ENCODE measurements at regions not wholly inside any gene's neighbourhood (a gene's known extent, or its start where the extent isn't known, plus 50 kb on each side); places are given as distances from the start of the nearest gene placed in this dataset.
"Not testable (repeated sequence)": the region's sequence is repeated elsewhere in the genome, so short reads cannot be mapped to it uniquely, and the experiment has no call there.

DNA sequence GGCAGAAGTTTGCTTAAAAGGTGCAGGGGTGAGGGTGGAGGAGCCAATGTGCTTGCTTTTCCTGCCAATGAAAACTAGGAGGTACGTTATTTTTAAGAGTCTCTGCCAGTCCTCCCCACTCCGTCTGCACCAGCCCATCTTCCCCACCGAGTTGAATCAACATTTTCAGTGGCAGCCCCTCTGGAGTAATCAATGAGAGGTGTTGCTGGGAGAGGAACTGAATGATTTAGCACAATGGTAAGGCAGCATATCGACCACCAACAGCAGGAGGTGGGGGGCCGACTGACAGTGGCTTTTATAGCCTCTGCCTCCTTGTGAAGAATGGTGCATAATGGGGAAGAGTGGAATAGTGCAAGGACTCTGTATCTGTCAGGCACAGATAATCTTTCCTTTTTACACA, 1465.0 kb upstream of the GOT2 start:
- no peak for ATAC-seq (ENCODE audit: poor library complexity)
- no peak for DNase-seq
- intact Hi-C loops (cut with DNase I) = no loop called here

DNA sequence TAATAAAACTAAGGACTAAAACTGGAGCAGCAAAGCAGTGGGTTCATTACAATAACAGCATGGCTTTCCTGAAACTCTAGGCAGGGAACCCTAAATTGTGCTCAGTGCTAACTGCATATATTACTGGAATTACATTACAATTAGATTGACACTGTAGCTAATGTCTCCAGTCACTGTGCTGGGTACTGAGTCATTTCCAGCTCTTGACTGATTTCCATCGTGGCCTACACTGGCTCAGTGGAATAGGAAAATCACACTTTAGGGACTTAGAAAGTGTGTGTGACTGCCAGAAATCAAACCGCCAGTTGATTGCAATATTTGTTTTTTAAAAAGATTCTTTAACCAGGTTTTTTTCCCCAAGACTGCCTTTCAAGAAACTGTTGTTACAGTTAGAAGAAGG, 1447.4 kb upstream of the GOT2 start:
- no peak for ATAC-seq (ENCODE audit: poor library complexity)
- intact Hi-C loops (cut with DNase I) = no loop called here
- no peak for DNase-seq

DNA sequence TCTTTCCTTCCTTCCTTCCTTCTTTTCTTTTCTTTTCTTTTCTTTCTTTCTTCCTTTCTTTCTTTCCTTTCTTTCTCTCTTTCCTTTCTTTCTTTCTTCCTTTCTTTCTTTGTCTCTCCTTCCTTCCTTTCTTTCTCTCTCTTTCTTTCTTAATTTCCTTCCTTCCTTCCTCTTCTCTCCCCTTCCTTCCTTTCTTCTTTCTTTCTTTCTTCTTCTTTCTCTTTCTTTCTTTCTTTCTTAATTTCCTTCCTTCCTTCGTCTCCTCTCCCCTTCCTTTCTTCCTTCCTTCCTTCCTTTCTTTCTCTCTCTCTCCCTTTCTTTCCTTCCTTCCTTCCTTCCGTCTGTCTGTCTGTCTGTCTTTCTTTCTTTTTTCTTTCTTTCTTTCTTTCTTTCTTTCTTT, 1446.5 kb upstream of the GOT2 start:
- ATAC-seq (ENCODE audit: poor library complexity) = no peak
- no peak for DNase-seq
- intact Hi-C loops (cut with DNase I) = no loop called here

DNA sequence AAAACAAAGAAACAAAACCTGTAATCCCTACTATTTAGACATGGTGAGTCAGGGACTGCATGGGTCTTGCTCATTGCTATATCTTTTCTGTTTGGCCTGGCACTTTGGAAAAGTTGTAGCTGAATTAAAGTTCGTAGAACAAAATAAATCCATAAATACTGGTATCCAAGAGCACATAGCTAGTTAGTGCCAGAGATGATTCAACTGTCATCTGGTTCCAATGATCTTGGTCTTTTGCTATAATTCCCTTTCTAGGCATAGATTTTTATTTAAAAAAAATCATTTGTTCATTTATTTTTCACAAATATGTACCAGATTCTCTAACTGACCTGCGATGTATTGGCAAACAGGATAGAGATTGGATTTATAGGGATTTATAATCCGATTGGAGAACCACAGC, 1436.1 kb upstream of the GOT2 start:
- ATAC-seq (ENCODE audit: poor library complexity) (no peak), DNase-seq (no peak)
- intact Hi-C loops (cut with DNase I) = no loop called here

DNA sequence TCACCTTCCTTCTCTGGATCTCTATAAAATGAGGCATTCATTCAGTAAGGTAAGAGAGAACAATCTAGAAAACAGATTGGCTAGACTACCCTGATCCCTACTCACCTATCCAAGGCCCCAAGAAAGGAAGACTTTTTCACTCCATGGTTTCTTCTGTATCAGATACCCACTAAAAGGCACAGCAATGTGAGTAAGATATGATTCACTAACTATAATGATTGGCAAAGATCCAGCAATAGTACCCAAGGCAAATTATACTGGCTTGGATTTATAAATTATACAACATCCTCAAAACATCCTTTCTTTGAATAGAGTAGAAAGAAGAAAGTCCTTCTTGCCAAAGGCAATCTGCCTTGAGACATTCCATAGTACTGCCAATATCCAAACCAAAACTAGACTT, 1432.0 kb upstream of the GOT2 start:
- no peak for DNase-seq
- intact Hi-C loops (cut with DNase I) = no loop called here
- ATAC-seq (ENCODE audit: poor library complexity) = no peak

DNA sequence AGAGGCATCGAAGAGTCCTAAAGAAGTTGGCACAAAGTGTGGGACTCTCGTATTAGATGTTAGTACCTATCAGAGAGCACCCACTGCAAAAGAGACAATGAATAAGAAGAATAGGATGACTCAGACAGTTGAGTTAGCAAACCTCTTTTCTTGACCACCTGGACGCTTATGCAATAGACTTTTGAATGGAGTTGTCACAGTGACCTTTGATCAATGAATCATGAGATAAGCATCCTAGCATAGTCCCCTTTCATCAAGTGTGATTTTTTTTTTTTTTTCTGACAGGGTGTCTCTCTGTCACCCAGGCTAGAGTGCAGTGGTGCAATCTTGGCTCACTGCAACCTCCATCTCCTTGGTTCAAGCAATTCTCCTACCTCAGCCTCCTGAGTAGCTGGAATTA, 1417.9 kb upstream of the GOT2 start:
- DNase-seq = no peak
- no peak for ATAC-seq (ENCODE audit: poor library complexity)
- intact Hi-C loops (cut with DNase I) = no loop called here

DNA sequence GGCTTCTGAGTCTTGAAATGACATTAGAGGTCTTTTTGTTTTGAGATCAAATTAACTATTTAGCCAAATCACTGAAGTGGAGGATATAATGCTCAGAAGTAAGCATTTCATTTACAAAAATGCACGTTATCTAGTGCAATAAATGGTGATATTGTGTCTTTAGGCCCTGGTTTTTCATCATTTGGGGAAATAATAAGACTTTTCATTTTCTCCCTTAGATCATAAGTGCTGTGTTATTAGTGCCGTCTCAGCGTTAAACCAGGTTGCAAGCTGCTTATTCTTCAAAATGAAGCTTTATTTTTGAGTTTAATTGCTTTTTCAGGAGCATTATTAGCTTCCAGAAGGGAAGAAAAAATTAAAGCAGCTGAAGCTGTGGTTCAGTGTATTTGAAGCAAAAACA, 1416.8 kb upstream of the GOT2 start:
- DNase-seq (no peak), ATAC-seq (ENCODE audit: poor library complexity) (no peak)
- intact Hi-C loops (cut with DNase I) = no loop called here

DNA sequence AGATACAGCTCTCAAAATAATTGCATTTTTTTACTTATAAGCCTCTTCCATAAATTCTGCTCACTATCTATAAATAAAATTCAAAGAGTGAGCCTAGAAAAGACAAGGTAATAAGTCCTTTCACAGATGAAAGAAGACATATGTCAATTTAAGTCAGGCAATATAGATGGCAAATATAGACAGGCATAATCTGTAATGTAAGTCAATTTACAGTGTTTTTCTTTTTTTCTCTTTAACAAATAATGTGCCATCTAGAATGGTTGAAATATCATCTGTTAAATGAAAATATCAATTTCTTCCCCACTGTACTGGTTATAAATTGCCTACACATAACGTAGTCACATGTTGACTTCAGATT, 1409.2 kb upstream of the GOT2 start:
- ATAC-seq (ENCODE audit: poor library complexity) (no peak), DNase-seq (no peak)
- intact Hi-C loops (cut with DNase I) = no loop called here

DNA sequence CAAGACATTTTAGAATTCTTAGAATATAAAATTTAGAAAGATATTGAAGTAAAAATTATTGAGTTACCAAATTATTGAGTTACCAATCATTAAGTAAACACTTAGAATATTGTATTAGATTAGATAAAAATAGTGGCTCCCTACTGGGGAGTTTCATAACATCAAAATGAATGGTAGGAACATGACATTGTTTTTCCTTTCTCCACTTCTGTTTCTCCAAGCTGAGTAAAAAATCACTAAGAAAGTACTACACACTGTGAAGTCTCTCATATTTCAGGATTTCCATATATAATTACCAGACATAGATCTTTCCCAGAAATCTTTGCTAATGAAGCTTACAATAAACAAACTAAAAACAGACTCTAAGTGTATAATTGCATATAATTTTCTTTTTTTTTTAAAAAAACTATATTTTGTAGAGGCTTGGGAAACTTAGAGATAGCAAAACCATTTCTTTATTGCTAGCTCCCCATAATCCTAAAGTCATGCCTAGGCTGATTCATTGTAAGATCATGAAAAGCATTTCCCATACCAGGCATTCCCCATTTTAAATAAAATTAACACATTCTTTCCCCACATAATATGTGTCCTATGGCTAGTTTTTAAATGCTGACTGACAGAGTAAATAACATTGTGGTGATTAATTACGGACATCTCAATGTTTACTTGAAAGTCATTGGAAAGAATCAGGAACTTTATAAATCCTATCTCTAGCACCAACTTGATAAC, 1408.7 kb upstream of the GOT2 start:
- ATAC-seq (ENCODE audit: poor library complexity) = no peak
- intact Hi-C loops (cut with DNase I) = no loop called here
- DNase-seq = no peak

DNA sequence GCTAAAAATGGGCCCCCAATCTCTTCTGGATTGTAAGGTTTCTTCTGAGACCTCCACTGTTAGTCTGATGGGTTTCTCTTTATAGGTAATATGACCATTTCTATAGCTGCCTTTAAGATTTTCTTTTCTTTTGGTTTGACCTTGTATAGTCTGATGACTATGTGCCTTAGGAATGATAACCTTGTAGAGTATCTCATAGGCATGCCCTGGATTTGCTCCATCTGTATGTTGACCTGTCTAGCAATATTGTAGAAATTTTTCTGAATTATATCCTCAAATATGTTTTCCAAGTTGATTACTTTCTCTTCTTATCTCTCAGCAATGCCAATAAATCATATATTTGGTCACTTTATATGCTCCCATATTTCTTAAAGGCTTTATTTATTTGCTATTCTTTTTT, 1403.8 kb upstream of the GOT2 start:
- DNase-seq (no peak), ATAC-seq (ENCODE audit: poor library complexity) (no peak)
- intact Hi-C loops (cut with DNase I) = no loop called here

DNA sequence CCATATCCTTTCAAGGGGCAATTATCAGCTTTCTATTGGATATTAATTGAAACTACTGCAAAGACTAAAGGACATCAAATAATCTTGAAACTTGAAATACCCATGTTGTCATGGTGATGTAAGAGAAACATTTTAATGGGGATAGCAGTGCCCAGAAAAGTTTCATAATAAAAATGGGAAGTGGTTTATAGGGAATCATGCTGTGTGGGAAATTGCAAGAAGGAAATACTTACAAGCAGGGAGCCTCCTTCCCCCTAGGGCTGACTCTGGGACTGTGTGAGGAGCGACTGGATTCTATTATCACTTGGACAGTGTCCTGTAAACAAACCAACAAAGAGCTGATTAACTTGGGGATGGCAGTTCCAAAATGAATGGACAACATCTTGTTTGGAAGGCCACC, 1393.1 kb upstream of the GOT2 start:
- peak; percentile 55 for ATAC-seq (ENCODE audit: poor library complexity)
- no peak for DNase-seq
- intact Hi-C loops (cut with DNase I) = no loop called here

DNA sequence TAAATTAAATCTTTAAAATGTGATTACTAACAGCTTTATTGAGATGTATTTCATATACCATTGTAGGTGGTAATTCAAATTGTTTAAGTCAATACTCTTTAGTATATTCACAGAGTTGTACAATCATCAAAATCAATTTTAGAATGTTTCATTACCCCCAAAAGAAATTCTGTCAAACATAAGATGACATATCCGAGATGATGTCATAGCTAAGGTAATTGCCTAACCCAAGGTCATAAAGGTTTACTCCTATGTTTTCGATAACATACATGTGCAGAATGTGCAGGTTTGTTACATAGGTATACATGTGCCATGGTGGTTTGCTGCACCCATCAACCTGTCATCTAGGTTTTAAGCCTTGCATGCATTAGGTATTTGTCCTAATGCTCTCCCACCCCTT, 1392.0 kb upstream of the GOT2 start:
- intact Hi-C loops (cut with DNase I); ATAC-seq (ENCODE audit: poor library complexity): not testable (repeated sequence)

DNA sequence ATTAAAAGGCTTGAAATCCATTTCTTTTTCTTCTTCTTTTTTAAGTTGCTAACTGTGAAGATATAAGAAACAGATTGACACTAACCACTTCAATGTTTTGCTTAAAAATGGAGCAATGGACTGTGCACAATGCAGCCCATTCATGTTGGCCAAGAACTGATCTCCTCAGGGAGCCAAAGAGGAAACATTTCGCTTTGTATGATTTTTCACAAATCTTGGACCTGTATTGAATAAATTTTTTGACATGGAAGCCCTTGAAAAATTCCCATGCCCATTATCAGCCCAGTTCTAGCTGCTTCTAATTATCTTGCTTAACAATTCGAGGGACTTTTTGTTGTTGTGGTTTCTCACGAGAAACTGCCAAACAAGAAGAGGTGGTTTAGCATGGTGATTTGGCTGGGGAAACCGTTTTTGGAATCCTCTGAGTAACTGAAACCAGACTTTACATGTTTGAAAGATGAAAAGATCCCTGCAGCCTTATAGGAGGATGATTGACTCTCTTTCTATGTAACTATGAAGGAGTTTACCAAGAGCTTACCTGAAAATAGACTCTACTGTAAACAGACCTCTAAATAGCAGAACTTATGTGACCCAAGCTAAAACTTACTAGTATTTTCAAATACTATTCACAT, 1389.4 kb upstream of the GOT2 start:
- intact Hi-C loops (cut with DNase I) = no loop called here
- ATAC-seq (ENCODE audit: poor library complexity) = peak; percentile 61

More for the DNA sequence above, 1392.0 kb upstream of the GOT2 start:
- not testable (repeated sequence) for DNase-seq

DNA sequence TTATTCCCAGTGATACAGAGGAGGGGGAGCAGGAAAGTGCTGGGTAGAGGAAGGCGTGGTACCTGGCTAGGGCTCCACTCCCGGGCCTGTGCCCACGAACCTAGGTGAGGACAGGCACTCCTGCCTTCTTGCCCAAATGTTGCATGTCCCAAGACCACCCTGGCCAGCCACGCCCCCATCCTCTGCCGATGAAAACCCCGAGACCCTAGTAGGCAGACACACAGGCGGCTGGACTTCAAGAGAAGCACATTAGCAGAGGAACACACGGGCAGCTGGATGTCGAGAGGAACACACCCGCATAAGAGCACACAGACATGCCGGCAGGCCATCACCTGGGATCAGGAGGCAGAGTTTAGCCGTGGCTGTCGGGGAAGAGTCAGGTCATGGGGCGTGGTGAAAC, 1386.5 kb upstream of the GOT2 start:
- ATAC-seq (ENCODE audit: poor library complexity) = no peak
- intact Hi-C loops (cut with DNase I) = no loop called here

More for the DNA sequence above, 1389.4 kb upstream of the GOT2 start:
- no peak for DNase-seq

DNA sequence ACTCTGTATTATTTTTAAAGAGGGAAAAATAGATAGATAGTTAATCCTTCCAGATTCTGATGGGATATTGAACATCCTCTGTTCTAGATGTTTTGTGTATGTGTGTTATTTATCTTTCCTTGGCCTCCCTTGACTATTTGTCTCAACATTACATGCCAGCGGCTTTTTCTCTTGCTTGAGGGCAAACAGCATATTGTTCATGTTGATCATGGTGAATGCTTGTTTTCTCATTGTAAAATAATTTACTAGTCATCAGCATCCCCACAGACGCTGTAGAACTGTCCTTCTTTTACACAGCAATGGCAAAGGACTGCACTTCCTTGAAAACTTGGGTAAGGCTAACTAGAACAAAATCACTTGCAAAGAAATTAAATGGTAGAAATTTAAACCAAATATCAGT, 1376.4 kb upstream of the GOT2 start:
- ATAC-seq (ENCODE audit: poor library complexity) (no peak), DNase-seq (no peak)
- intact Hi-C loops (cut with DNase I) = no loop called here

More for the DNA sequence above, 1386.5 kb upstream of the GOT2 start:
- DNase-seq = no peak

DNA sequence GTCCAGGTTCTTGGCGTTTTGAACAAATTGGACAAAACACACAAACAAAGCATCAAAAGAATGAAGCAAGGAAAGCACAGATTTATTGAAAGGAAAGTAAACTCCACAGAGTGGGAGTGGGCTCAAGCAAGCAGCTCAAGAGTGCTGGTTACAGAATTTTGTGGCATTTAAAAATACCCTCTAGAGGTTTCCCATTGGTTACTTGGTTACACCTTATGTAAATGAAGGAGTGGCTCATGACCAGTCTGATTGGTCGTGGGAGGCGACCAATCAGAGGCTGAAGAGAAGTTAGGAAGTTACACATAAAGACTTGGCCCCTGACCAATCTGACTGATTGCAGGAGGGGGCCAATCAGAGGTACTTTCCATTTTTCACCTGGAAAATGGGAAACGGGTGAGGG, 1373.8 kb upstream of the GOT2 start:
- ATAC-seq (ENCODE audit: poor library complexity) (no peak), DNase-seq (no peak)
- intact Hi-C loops (cut with DNase I) = no loop called here

DNA sequence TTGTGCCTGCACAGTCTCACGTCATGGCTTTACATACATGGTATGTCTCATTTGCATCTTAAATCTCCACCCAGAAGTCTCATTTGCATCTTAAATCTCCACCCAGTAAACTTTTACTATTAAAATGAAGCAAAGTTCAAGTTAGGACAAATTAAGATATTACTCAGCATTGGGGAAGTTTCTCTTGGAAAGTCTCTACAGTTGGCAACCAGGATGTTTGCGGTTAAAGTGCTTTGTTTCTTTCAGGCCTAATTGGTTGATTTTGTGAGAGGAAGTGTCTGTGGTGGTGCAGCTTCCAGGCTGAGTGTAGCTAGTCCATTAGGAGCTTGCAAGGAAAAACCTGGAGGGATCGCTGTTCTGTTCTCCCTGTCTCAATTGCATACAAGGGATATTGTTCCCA, 1373.3 kb upstream of the GOT2 start:
- DNase-seq (no peak), ATAC-seq (ENCODE audit: poor library complexity) (peak; percentile 43)
- intact Hi-C loops (cut with DNase I) = no loop called here

DNA sequence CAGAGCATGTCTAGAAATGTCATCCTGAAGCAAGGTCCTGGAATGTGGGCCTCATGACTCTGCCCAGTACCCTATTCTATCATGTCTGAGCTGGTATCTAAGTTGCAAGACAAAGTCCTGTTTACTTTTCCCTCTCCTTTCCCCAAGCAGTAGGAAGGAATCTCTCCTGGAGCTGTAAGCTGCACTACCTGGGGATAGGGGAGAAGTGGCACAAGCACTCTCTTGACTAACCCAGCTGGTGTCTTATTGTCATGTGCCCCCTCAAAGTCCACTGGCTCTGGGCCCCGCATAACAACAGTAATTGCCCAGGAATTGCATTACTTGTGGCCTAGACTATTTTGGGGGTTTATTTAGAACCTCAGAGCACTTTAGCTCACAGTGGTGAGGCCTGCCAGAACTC, 1366.3 kb upstream of the GOT2 start:
- DNase-seq = no peak
- intact Hi-C loops (cut with DNase I) = no loop called here
- no peak for ATAC-seq (ENCODE audit: poor library complexity)

DNA sequence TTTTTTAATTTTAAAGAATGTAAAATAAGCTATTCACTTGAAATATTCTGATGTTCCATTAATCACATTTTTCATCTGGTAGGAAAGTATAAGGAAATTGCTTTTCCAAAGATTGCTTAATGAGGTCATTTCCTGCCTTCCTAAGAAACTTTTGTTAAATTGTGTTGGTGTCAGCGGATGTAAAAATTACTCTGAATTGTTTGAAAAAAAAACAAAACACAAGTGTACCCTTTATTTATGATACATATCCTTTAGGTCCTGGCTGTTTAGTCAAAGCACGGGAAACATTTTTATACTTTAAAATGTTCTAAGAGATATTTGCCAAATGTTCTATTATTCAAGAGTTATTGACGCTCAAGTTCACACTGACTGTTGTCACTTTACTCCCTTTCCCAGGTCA, 1357.4 kb upstream of the GOT2 start:
- no peak for DNase-seq
- ATAC-seq (ENCODE audit: poor library complexity) = no peak
- intact Hi-C loops (cut with DNase I) = no loop called here

DNA sequence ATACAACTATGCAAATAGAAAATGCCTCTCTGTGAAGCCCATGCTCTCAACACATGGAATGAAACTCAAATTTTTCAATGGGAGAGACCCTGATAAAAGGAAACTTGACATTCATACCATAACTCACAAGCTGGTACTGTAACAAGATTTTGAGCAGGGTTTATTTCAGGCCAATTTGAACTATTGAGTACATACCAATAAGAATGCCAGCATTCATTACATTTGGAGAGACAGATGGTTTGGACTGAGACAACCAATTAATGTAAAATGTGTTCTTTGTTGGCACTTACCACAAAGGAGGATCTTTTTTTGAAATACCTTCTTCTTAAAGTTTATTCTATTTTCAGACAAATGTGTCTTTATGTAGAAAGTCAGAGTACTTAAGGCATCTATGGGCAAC, 1357.0 kb upstream of the GOT2 start:
- DNase-seq (no peak), ATAC-seq (ENCODE audit: poor library complexity) (no peak)
- intact Hi-C loops (cut with DNase I) = no loop called here

DNA sequence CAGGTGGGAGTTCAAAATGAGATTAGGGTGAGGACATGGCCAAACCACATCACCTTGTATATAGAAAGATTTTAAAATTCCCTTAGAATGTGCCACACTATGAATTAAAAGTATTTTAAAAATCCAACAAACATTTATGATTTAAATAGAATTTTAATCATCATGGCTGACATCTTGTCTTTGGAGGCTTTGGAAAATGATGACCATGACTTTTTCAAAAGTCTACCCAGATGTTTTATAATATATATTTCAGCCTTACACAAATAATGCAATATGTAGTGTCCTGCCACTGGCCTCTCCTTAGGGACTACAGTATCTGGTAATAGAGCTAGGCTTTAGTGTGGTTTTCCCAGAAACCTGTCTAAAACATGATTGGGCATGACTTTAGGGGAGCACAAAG, 1353.4 kb upstream of the GOT2 start:
- intact Hi-C loops (cut with DNase I) = no loop called here
- no peak for DNase-seq
- ATAC-seq (ENCODE audit: poor library complexity) = no peak

Measured in Right ventricle myocardium superior (tissue), 1 donor.